K562 (cell line): ENCODE measurements at regions not wholly inside any gene's neighbourhood (a gene's known extent, or its start where the extent isn't known, plus 50 kb on each side); places are given as distances from the start of the nearest gene placed in this dataset.

Experiments used
- CCNT2 ChIP-seq: IDR thresholded peaks from 2 replicates; pipeline ENCODE4 v1.6.1; 2011; ENCODE audit warnings: borderline replicate concordance, low read depth, mild to moderate bottlenecking, moderate library complexity, mixed read lengths, low read length; ENCODE audit not compliant: insufficient read length; ENCODE audit errors: extremely low read depth
- CTCF ChIP-seq, 3 experiments: IDR thresholded peaks in 2 of 3; conservative IDR thresholded peaks in 1 of 3; 2 replicates each; pipeline ENCODE4 v1.5.1; 2011 to 2012; ENCODE audit warnings: low read length in 3 of 3, mild to moderate bottlenecking in 3 of 3, control low read depth in 2 of 3, improper control_type of control experiment in 1 of 3, inconsistent platforms in 1 of 3, low read depth in 1 of 3, mixed read lengths in 1 of 3, moderate library complexity in 1 of 3; ENCODE audit not compliant: insufficient read depth in 2 of 3

GRCh38 chrX:131725001-131725654 lies 181.3 kb downstream of the OR13H1 start:
- TF ChIP-seq CTCF (IDR thresholded peaks at IDR 0.05 in 2 of 3, conservative IDR thresholded peaks at IDR 0.05 in 1 of 3; ENCODE audit: insufficient read depth in 2 of 3, low read depth in 1 of 3, low read length in 3 of 3) (no peak), CCNT2 (no peak)
